ENCODE measurements at regions not wholly inside any gene's neighbourhood (a gene's known extent, or its start where the extent isn't known, plus 50 kb on each side); places are given as distances from the start of the nearest gene placed in this dataset.

GRCh38 chr12:25319233-25319984 lies 68.7 kb upstream of the KRAS start (continued):
- TF ChIP-seq ATF3 (IDR thresholded peaks at IDR 0.05; ENCODE audit: insufficient read depth, low read depth, low read length): no peak
- TF ChIP-seq NANOG (IDR thresholded peaks at IDR 0.05; ENCODE audit: insufficient read depth, low read depth, low read length, poor library complexity, severe bottlenecking): no peak
- no peak for TF ChIP-seq RXRA (IDR thresholded peaks at IDR 0.05; ENCODE audit: insufficient read depth, low read depth, low read length)
- TF ChIP-seq HDAC6 (IDR thresholded peaks at IDR 0.05; ENCODE audit: low read depth, low read length): no peak
- TF ChIP-seq POLR2A (IDR thresholded peaks at IDR 0.05; ENCODE audit: control extremely low read depth in 1 of 2, low read depth in 2 of 2, low read length in 2 of 2): no peak

Data from H1 (cell line).